GM12878 (cell line): ENCODE measurements at regions not wholly inside any gene's neighbourhood (a gene's known extent, or its start where the extent isn't known, plus 50 kb on each side); places are given as distances from the start of the nearest gene placed in this dataset.

ENCODE experiments used
- ATAC-seq: fragments of 200-7000 bp; cut with Tn5 transposase; 3 replicates; pipeline ENCODE4 v1.9.1; 2020; ENCODE audit warnings: mild to moderate bottlenecking, moderate library complexity
- BruUV-seq: library from RNA; stranded (reverse); fragments of 400-500 nt; replicated peaks from 2 replicates; lab custom pipeline; 2021; lab: Mats Ljungman, UMichigan
- CTCF ChIA-PET: fragments of 300-600 bp; sonication (Branson Sonifier 250); formaldehyde crosslinking; extraction: SDS; loops from one replicate; lab custom pipeline; 2021; ENCODE audit warnings: inconsistent platforms; lab: Yijun Ruan, JAX
- POLR2A ChIA-PET: fragments of 350-600 bp; formaldehyde crosslinking; extraction: SDS; loops from one replicate; lab custom pipeline; 2021; ENCODE audit warnings: inconsistent platforms; lab: Charles Lee
- RAD21 ChIA-PET: fragments of 300-600 bp; sonication (Branson Sonifier 250); formaldehyde crosslinking; loops from one replicate; lab custom pipeline; 2023; ENCODE audit warnings: antibody characterized with exemption; ENCODE audit not compliant: unreplicated experiment; lab: Charles Lee
- SMC1A ChIA-PET: fragments of 300-600 bp; sonication (Branson Sonifier 250); formaldehyde crosslinking; loops from one replicate; lab custom pipeline; 2023; ENCODE audit not compliant: unreplicated experiment, uncharacterized antibody; lab: Charles Lee
- DNase-seq: peaks from one replicate; pipeline ENCODE4 v3.0.0-alpha.2; 2011; ENCODE audit warnings: low read depth, low spot score
- FAIRE-seq: peaks from 3 replicates; lab custom pipeline; 2011; peaks lifted over from hg19 to GRCh38; lab: Jason Lieb, UNC
- H2AFZ ChIP-seq: 2 replicates; pipeline ENCODE4 v1.6.0; 2011; ENCODE audit warnings: low read depth, low read length, control low read depth; ENCODE audit not compliant: control insufficient read depth
- H3K27ac ChIP-seq: 2 replicates; pipeline ENCODE4 v1.5.1; 2011; ENCODE audit warnings: control low read depth; ENCODE audit not compliant: control insufficient read depth, insufficient read depth
- H3K27me3 ChIP-seq, 2 experiments: replicated peaks in 1 of 2; 2 replicates each; pipeline versions ENCODE4 v1.6.0 to v1.6.1; 2011; ENCODE audit warnings: low read length in 1 of 2; ENCODE audit not compliant: control insufficient read depth in 2 of 2, insufficient read depth in 2 of 2
- H3K36me3 ChIP-seq, 2 experiments: 2 replicates each; pipeline ENCODE4 v1.5.1; 2011; ENCODE audit warnings: low read length in 1 of 2; ENCODE audit not compliant: control insufficient read depth in 2 of 2, insufficient read depth in 2 of 2
- H3K4me1 ChIP-seq: 2 replicates; pipeline ENCODE4 v1.6.1; 2011; ENCODE audit warnings: mild to moderate bottlenecking, low read length, moderate library complexity, mixed read lengths; ENCODE audit not compliant: control insufficient read depth, insufficient read depth
- H3K4me2 ChIP-seq: 2 replicates; pipeline ENCODE4 v1.6.0; 2011; ENCODE audit warnings: control low read depth; ENCODE audit not compliant: control insufficient read depth, insufficient read depth
- H3K4me3 ChIP-seq: fragments of 200-600 bp; sonication (generic); 2 replicates; pipeline ENCODE4 v1.5.1; 2016
- H3K79me2 ChIP-seq: 2 replicates; pipeline ENCODE4 v1.6.0; 2011; ENCODE audit warnings: low read length; ENCODE audit not compliant: control insufficient read depth, insufficient read depth
- H3K9ac ChIP-seq: 2 replicates; pipeline ENCODE4 v1.8.0; 2011; ENCODE audit warnings: low read length, control low read depth, mixed read lengths; ENCODE audit not compliant: control insufficient read depth, insufficient read depth
- H3K9me3 ChIP-seq: replicated peaks from 3 replicates; pipeline ENCODE4 v1.5.1; 2011; ENCODE audit warnings: mild to moderate bottlenecking, low read length; ENCODE audit not compliant: control insufficient read depth, insufficient read depth
- H4K20me1 ChIP-seq: 2 replicates; pipeline ENCODE4 v1.6.0; 2011; ENCODE audit not compliant: control insufficient read depth, insufficient read depth
- ATF3 ChIP-seq: IDR thresholded peaks from 2 replicates; pipeline ENCODE4 v1.6.1; 2011; ENCODE audit warnings: low read depth, mild to moderate bottlenecking, low read length, moderate library complexity, borderline replicate concordance; ENCODE audit errors: extremely low read depth
- BACH1 ChIP-seq: fragments of 450-650 bp; IDR thresholded peaks from 2 replicates; pipeline ENCODE4 v1.6.1; 2017; ENCODE audit warnings: mild to moderate bottlenecking, borderline replicate concordance
- BHLHE40 ChIP-seq, 2 experiments: fragments of 450-650 bp in 1 of 2; IDR thresholded peaks; 2 replicates each; pipeline ENCODE4 v1.6.1; 2011 to 2017; ENCODE audit warnings: low read depth in 2 of 2, borderline replicate concordance in 1 of 2, improper control_type of control experiment in 1 of 2, low read length in 1 of 2, mild to moderate bottlenecking in 1 of 2
- BRCA1 ChIP-seq: IDR thresholded peaks from 2 replicates; pipeline ENCODE4 v1.6.1; 2011; ENCODE audit warnings: low read depth, low read length, improper control_type of control experiment
- KAT2A ChIP-seq: conservative IDR thresholded peaks from 2 replicates; pipeline ENCODE4 v1.6.1; 2011; ENCODE audit warnings: low read depth, low read length; ENCODE audit not compliant: control insufficient read depth
- NBN ChIP-seq: fragments of 450-650 bp; IDR thresholded peaks from 2 replicates; pipeline ENCODE4 v1.6.1; 2016
- PAX5 ChIP-seq: IDR thresholded peaks from 2 replicates; pipeline ENCODE4 v1.6.1; 2011; ENCODE audit warnings: low read depth, low read length, borderline replicate concordance
- POLR2A ChIP-seq: IDR thresholded peaks from 2 replicates; pipeline ENCODE4 v1.6.1; 2011; ENCODE audit warnings: low read depth, mild to moderate bottlenecking, low read length
- RCOR1 ChIP-seq: conservative IDR thresholded peaks from 2 replicates; pipeline ENCODE4 v1.6.1; 2012; ENCODE audit warnings: low read depth, low read length, improper control_type of control experiment
- RFX5 ChIP-seq: IDR thresholded peaks from 2 replicates; pipeline ENCODE4 v1.6.1; 2011; ENCODE audit warnings: low read depth, low read length, improper control_type of control experiment
- ZBTB40 ChIP-seq: fragments of 450-650 bp; IDR thresholded peaks from 2 replicates; pipeline ENCODE4 v1.6.1; 2016; ENCODE audit warnings: mild to moderate bottlenecking, moderate library complexity, borderline replicate concordance
- ZNF687 ChIP-seq: fragments of 450-650 bp; IDR thresholded peaks from 2 replicates; pipeline ENCODE4 v1.6.1; 2017; ENCODE audit warnings: mild to moderate bottlenecking, moderate library complexity
- WGBS: methylation state at CpG from one replicate; pipeline ENCODE4 v1.1.6; 2016; ENCODE audit warnings: low lambda C conversion rate; ENCODE audit not compliant: insufficient replicate concordance, insufficient coverage; ENCODE audit errors: missing lambda C conversion rate; 5-methylcytosine and 5-hydroxymethylcytosine counted together
- in situ Hi-C: fragments of 300-500 bp; cut with MboI; formaldehyde crosslinking; loops from 9 replicates; pipeline ENCODE4 v1.14.3; 2018; ENCODE audit warnings: mixed read lengths
- intact Hi-C: fragments of 100-400 bp; cut with micrococcal nuclease; formaldehyde crosslinking; loops from one replicate; pipeline ENCODE4 v1.14.2; 2022; ENCODE audit not compliant: unreplicated experiment
- TF ChIP-seq, protein P1 (sequence below): fragments of 450-650 bp; IDR thresholded peaks from 2 replicates; pipeline ENCODE4 v1.6.1; 2017; ENCODE audit warnings: mild to moderate bottlenecking, moderate library complexity

GRCh38 chr6:76533661-76534060, 461.2 kb upstream of the IMPG1 start:
- Histone ChIP-seq H3K4me2 (no peak overlapping the region), H4K20me1 (no peaks in the 10 kb centered on the region), H3K79me2 (no peaks in the 10 kb centered on the region), H3K4me3 (no peak overlapping the region), H3K27ac (no peak overlapping the region), H3K9ac (no peak overlapping the region), H2AFZ (no peak overlapping the region), H3K4me1 (no peaks in the 10 kb centered on the region), H3K9me3 (no peaks in the 10 kb centered on the region), H3K36me3 (no peaks in the 10 kb centered on the region), H3K27me3 (no peaks in the 10 kb centered on the region)
- intact Hi-C loops = no loop called here
- RAD21 ChIA-PET = no interaction called here
- POLR2A ChIA-PET = no interaction called here
- ATAC-seq (no peak), FAIRE-seq (no peak), DNase-seq (no peak)
- CTCF ChIA-PET = interaction anchor here (0.6 kb wide), 1 partner anchor 9 kb away, joined by 3 read pairs; no protein-coding TSS in a partner anchor
- BruUV-seq = no TSS peak
- 21% methylated on average over 4 of the region's 4 CpGs for WGBS
- SMC1A ChIA-PET = no interaction called here
- in situ Hi-C loops = no loop called here
- TF ChIP-seq BACH1 (no peak), BRCA1 (no peak), PAX5 (no peak), ZBTB40 (no peak), KAT2A (no peak), RFX5 (no peak), BHLHE40 (IDR thresholded peaks at IDR 0.05; ENCODE audit: borderline replicate concordance in 1 of 2, low read depth in 2 of 2, low read length in 1 of 2) (no peak), RCOR1 (no peak), ZNF687 (no peak), NBN (no peak), POLR2A (no peak), ATF3 (no peak)
- TF ChIP-seq, protein P1, sequence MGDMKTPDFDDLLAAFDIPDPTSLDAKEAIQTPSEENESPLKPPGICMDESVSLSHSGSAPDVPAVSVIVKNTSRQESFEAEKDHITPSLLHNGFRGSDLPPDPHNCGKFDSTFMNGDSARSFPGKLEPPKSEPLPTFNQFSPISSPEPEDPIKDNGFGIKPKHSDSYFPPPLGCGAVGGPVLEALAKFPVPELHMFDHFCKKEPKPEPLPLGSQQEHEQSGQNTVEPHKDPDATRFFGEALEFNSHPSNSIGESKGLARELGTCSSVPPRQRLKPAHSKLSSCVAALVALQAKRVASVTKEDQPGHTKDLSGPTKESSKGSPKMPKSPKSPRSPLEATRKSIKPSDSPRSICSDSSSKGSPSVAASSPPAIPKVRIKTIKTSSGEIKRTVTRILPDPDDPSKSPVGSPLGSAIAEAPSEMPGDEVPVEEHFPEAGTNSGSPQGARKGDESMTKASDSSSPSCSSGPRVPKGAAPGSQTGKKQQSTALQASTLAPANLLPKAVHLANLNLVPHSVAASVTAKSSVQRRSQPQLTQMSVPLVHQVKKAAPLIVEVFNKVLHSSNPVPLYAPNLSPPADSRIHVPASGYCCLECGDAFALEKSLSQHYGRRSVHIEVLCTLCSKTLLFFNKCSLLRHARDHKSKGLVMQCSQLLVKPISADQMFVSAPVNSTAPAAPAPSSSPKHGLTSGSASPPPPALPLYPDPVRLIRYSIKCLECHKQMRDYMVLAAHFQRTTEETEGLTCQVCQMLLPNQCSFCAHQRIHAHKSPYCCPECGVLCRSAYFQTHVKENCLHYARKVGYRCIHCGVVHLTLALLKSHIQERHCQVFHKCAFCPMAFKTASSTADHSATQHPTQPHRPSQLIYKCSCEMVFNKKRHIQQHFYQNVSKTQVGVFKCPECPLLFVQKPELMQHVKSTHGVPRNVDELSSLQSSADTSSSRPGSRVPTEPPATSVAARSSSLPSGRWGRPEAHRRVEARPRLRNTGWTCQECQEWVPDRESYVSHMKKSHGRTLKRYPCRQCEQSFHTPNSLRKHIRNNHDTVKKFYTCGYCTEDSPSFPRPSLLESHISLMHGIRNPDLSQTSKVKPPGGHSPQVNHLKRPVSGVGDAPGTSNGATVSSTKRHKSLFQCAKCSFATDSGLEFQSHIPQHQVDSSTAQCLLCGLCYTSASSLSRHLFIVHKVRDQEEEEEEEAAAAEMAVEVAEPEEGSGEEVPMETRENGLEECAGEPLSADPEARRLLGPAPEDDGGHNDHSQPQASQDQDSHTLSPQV = no peak
